SU-DHL-6 (cell line): ENCODE measurements at regions not wholly inside any gene's neighbourhood (a gene's known extent, or its start where the extent isn't known, plus 50 kb on each side); places are given as distances from the start of the nearest gene placed in this dataset.

Experiments
- H2AFZ ChIP-seq: fragments of 200-600 bp; sonication (generic); 2 replicates; pipeline ENCODE4 v1.6.1; 2014; ENCODE audit warnings: low read depth, mild to moderate bottlenecking, moderate library complexity, mixed read lengths, antibody characterized with exemption, low read length; ENCODE audit not compliant: severe bottlenecking
- H3F3A ChIP-seq: fragments of 200-600 bp; shearing (Covaris generic); 2 replicates; pipeline ENCODE4 v1.6.0; 2016; ENCODE audit warnings: antibody characterized with exemption, mild to moderate bottlenecking; ENCODE audit not compliant: insufficient read depth
- H3K27ac ChIP-seq: fragments of 200-600 bp; sonication (generic); 2 replicates; pipeline ENCODE4 v1.5.1; 2016; ENCODE audit warnings: low read depth, mild to moderate bottlenecking, low read length, moderate library complexity, mixed read lengths
- H3K27me3 ChIP-seq: fragments of 200-600 bp; sonication (generic), shearing (Covaris generic); 2 replicates; pipeline ENCODE4 v1.6.0; 2014; ENCODE audit warnings: mild to moderate bottlenecking, low read length
- H3K36me3 ChIP-seq: fragments of 200-600 bp; sonication (generic); 2 replicates; pipeline ENCODE4 v1.6.1; 2014; ENCODE audit warnings: mild to moderate bottlenecking, low read length, mixed read lengths
- H3K4me2 ChIP-seq: fragments of 300-600, 200-600 bp; shearing (Covaris generic), sonication (generic); 2 replicates; pipeline ENCODE4 v1.6.0; 2014; ENCODE audit warnings: low read length, low read depth, mild to moderate bottlenecking; ENCODE audit not compliant: poor library complexity, severe bottlenecking
- H3K4me3 ChIP-seq: fragments of 200-600 bp; sonication (generic); 2 replicates; pipeline ENCODE4 v1.5.1; 2014; ENCODE audit warnings: antibody characterized with exemption, low read length, mild to moderate bottlenecking, mixed read lengths; ENCODE audit not compliant: insufficient read depth, poor library complexity, severe bottlenecking
- H3K79me2 ChIP-seq: fragments of 200-600 bp; sonication (generic); 2 replicates; pipeline ENCODE4 v1.6.1; 2014; ENCODE audit warnings: mild to moderate bottlenecking, low read length, moderate library complexity; ENCODE audit not compliant: insufficient read depth
- H3K9ac ChIP-seq: fragments of 200-600 bp; sonication (generic); 2 replicates; pipeline ENCODE4 v1.7.0; 2014; ENCODE audit warnings: mild to moderate bottlenecking, low read length
- H3K9me2 ChIP-seq: fragments of 200-600 bp; sonication (generic); replicated peaks from 2 replicates; pipeline ENCODE4 v1.6.1; 2014; ENCODE audit warnings: low read length; ENCODE audit not compliant: insufficient read depth
- H3K9me3 ChIP-seq: fragments of 200-600 bp; sonication (generic); 2 replicates; pipeline ENCODE4 v1.6.1; 2014; ENCODE audit warnings: low read length, mixed read lengths; ENCODE audit not compliant: insufficient read depth
- H4K20me1 ChIP-seq: fragments of 200-600 bp; sonication (generic); 2 replicates; pipeline ENCODE4 v1.6.1; 2014; ENCODE audit warnings: low read depth, mild to moderate bottlenecking, antibody characterized with exemption, low read length, moderate library complexity, mixed read lengths
- EZH2phosphoT487 ChIP-seq: fragments of 200-600 bp; sonication (generic), shearing (Covaris generic); conservative IDR thresholded peaks from 2 replicates; pipeline ENCODE4 v1.6.1; 2018; ENCODE audit warnings: mild to moderate bottlenecking, antibody characterized with exemption, low read length, moderate library complexity, mixed read lengths
- TF ChIP-seq, protein P1 (sequence below): fragments of 200-600 bp; sonication (generic); IDR thresholded peaks from one replicate; pipeline ENCODE4 v1.5.1; 2017; ENCODE audit warnings: antibody characterized with exemption, mild to moderate bottlenecking, low read length, moderate library complexity; ENCODE audit not compliant: insufficient read depth, poor library complexity, severe bottlenecking

DNA sequence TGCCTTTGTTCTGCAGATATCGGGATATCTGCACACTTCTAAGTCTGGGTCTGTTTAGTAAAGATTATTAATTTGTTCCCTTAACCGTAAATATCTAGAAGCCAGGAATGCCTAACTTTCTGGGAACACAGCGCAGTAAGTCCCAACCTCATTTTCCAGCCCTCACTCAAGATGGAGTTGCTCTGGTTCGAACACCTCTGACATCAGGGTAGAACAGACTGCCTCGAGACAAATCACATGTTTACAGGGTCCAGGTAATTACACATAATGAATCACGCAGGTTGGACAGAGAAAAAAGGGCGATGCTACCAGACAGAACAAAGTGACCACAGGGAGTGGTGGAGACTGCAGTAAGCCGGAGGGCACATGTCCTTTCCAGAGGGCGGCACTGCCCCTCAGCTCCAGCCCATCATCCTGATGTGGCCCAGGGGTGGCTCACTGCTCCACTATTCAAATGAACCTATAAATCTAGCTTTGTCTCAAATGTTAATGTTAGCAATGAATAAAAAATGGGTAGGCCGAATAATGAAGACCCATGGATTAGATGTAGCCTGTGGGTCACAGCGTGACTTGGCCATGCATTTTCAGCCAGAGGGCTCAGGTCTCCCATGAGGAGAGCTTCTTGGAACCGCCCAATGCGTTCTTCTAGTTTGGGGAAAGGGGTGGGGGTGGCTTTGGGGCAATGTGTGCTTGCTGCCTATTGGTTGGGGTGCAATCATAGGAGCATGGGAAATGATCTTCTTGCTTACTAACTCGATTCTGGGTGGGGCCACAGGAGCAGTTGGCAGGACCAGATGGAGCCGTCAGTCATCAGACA lies 159.0 kb upstream of the SFSWAP start:
- H2AFZ ChIP-seq = no peak overlapping the region
- no peaks in the 10 kb centered on the region for H3K79me2 ChIP-seq
- no peaks in the 10 kb centered on the region for H3K36me3 ChIP-seq
- H3K27me3 ChIP-seq = no peaks in the 10 kb centered on the region
- TF ChIP-seq EZH2phosphoT487 = no peak
- TF ChIP-seq, protein P1, sequence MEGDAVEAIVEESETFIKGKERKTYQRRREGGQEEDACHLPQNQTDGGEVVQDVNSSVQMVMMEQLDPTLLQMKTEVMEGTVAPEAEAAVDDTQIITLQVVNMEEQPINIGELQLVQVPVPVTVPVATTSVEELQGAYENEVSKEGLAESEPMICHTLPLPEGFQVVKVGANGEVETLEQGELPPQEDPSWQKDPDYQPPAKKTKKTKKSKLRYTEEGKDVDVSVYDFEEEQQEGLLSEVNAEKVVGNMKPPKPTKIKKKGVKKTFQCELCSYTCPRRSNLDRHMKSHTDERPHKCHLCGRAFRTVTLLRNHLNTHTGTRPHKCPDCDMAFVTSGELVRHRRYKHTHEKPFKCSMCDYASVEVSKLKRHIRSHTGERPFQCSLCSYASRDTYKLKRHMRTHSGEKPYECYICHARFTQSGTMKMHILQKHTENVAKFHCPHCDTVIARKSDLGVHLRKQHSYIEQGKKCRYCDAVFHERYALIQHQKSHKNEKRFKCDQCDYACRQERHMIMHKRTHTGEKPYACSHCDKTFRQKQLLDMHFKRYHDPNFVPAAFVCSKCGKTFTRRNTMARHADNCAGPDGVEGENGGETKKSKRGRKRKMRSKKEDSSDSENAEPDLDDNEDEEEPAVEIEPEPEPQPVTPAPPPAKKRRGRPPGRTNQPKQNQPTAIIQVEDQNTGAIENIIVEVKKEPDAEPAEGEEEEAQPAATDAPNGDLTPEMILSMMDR = no peak
- no peaks in the 10 kb centered on the region for H3K9me3 ChIP-seq
- H3K4me3 ChIP-seq = no peak overlapping the region
- H3K9me2 ChIP-seq = no peaks in the 10 kb centered on the region
- H3K27ac ChIP-seq = no peak overlapping the region
- H3K4me2 ChIP-seq = no peak overlapping the region
- no peak overlapping the region for H3K9ac ChIP-seq
- no peaks in the 10 kb centered on the region for H3F3A ChIP-seq
- H4K20me1 ChIP-seq = no peaks in the 10 kb centered on the region

DNA sequence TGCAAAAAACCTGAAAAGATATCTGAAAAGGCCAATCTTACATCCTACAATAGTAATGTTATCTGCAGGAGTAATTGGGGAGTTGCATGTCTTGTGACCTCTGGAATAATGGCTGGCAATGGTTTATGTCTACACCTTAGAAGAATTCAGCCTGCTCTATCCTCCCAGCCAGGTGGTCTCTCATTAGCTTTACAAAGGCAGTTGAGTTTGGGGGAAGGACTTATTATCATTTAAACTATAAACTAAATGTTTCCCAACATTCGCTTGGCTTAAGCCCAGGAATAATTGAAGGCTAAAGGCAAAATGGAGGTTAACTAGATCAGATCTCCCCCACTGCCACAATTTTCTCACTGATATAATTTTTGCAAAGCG lies 158.4 kb upstream of the SFSWAP start:
- Histone ChIP-seq H3K27ac (no peak overlapping the region), H3F3A (no peaks in the 10 kb centered on the region), H3K4me3 (no peak overlapping the region), H3K4me2 (no peak overlapping the region), H3K36me3 (no peaks in the 10 kb centered on the region), H3K9me3 (no peaks in the 10 kb centered on the region), H2AFZ (no peak overlapping the region), H3K79me2 (no peaks in the 10 kb centered on the region), H4K20me1 (no peaks in the 10 kb centered on the region), H3K9me2 (no peaks in the 10 kb centered on the region), H3K27me3 (no peaks in the 10 kb centered on the region), H3K9ac (no peak overlapping the region)
- TF ChIP-seq EZH2phosphoT487 = no peak
- TF ChIP-seq, protein P1 = no peak

DNA sequence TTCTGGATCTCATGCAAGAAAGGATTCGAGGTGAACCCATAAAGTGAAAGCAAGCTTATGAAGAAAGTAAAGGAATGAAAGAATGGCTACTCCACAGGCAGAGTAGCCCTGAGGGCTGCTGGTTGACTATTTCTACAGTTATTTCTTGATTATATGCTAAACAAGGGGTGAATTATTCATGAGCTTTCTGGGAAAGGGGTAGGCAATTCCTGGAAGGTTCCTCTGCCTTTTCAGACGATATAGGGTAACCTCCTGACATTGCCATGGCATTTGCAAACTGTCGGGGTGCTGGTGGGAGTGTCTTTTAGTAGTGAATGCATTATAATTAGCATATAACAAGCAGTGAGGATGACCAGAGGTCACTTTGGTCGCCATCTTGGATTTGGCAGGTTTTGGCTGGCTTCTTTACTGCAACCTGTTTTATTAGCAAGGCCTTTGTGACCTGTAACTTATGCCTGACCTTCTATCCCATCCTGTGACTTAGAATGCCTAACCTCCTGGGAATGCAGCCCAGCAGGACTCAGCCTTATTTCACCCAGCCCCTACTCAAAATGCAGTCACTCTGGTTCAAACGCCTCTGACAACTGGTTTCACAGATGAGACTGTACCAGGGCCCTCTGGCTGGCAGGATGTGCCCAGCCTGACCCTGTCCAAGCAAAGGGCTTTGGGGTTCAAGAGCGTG lies 157.7 kb upstream of the SFSWAP start:
- Histone ChIP-seq H3K36me3 (no peaks in the 10 kb centered on the region), H3K9ac (no peak overlapping the region)
- no peak for TF ChIP-seq EZH2phosphoT487
- TF ChIP-seq, protein P1 = no peak

More for the DNA sequence above, 157.7 kb upstream of the SFSWAP start:
- Histone ChIP-seq H3K27ac (no peak overlapping the region), H3K4me3 (no peak overlapping the region), H3F3A (no peaks in the 10 kb centered on the region), H3K4me2 (no peak overlapping the region), H3K9me2 (no peaks in the 10 kb centered on the region), H3K27me3 (no peaks in the 10 kb centered on the region), H3K9me3 (no peaks in the 10 kb centered on the region), H3K79me2 (no peaks in the 10 kb centered on the region), H4K20me1 (no peaks in the 10 kb centered on the region), H2AFZ (no peak overlapping the region)
